ENCODE measurements at regions not wholly inside any gene's neighbourhood (a gene's known extent, or its start where the extent isn't known, plus 50 kb on each side); places are given as distances from the start of the nearest gene placed in this dataset.

- TF ChIP-seq, protein P1, sequence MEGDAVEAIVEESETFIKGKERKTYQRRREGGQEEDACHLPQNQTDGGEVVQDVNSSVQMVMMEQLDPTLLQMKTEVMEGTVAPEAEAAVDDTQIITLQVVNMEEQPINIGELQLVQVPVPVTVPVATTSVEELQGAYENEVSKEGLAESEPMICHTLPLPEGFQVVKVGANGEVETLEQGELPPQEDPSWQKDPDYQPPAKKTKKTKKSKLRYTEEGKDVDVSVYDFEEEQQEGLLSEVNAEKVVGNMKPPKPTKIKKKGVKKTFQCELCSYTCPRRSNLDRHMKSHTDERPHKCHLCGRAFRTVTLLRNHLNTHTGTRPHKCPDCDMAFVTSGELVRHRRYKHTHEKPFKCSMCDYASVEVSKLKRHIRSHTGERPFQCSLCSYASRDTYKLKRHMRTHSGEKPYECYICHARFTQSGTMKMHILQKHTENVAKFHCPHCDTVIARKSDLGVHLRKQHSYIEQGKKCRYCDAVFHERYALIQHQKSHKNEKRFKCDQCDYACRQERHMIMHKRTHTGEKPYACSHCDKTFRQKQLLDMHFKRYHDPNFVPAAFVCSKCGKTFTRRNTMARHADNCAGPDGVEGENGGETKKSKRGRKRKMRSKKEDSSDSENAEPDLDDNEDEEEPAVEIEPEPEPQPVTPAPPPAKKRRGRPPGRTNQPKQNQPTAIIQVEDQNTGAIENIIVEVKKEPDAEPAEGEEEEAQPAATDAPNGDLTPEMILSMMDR (IDR thresholded peaks at IDR 0.05): no peak
- TF ChIP-seq EP300 (IDR thresholded peaks at IDR 0.05): no peak
These were observed 490.6 kb upstream of the HS6ST1 start for GRCh38 chr2:128809259-128809636.
